GM18498 (cell line): ENCODE measurements at regions not wholly inside any gene's neighbourhood (a gene's known extent, or its start where the extent isn't known, plus 50 kb on each side); places are given as distances from the start of the nearest gene placed in this dataset.
A peak's percentile ranks its signal among the peaks of the same experiment; 100 is the strongest.
"Not testable (repeated sequence)": the region's sequence is repeated elsewhere in the genome, so short reads cannot be mapped to it uniquely, and the experiment has no call there.

Source experiments
- ATAC-seq: cut with Tn5 transposase; IDR thresholded peaks from one replicate; pipeline ENCODE4 v1.9.1; 2021; ENCODE audit warnings: mild to moderate bottlenecking, moderate library complexity; ENCODE audit not compliant: unreplicated experiment

DNA sequence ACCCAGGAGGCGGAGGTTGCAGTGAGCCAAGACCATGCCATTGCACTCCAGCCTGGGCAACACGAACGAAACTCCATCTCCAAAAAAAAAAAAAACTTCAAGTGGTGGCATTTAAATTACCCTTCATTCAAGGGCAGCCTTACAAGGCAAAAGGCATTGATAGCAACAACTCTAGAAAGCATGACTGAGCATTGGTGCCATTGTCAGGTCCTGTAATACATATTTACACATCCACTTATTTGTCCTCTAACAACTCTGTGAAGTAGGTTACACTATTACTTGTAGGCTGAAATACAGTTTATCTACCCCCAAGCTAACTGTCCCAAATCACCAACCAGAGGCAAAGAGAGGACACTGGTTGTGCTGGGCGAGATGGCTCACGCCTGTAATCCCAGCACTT lies 52.7 kb upstream of the LARP1 start:
- no peak for ATAC-seq

DNA sequence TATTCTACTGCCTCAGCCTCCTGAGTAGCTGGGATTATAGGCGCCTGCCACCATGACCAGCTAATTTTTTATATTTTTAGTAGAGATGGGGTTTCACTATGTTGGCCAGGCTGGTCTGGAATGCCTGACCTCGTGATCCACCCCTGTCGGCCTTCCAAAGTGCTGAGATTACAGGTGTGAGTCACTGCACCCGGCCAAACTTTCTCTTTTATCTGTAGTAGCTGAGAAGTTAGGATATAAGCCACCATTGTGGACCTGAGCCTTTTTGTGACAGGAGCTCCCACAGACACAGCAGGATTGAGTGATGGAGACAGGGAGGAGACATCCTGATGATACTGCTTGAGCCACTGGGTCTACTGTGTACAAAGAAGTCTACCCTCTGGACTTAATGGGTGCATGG lies 53.5 kb upstream of the LARP1 start:
- ATAC-seq = not testable (repeated sequence)

DNA sequence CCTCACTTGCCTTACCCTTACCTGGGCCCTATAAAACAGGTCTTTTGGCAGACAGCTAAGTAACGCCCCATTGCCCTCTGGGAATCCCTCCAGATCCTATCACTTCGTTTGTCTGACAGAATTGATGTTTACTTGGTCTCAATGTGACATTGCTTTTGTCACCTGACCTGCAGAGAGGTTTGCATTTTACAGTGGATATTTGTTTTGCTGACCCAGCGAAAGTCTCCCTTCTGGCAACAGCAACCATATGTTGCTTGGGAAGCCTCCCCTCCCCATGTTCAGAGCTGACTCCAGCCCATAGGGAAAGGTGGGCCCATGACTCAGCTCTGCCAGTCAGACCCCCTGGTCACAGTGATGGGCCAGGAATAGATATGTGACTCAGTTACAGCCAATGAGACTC lies 54.0 kb upstream of the LARP1 start:
- ATAC-seq = no peak

DNA sequence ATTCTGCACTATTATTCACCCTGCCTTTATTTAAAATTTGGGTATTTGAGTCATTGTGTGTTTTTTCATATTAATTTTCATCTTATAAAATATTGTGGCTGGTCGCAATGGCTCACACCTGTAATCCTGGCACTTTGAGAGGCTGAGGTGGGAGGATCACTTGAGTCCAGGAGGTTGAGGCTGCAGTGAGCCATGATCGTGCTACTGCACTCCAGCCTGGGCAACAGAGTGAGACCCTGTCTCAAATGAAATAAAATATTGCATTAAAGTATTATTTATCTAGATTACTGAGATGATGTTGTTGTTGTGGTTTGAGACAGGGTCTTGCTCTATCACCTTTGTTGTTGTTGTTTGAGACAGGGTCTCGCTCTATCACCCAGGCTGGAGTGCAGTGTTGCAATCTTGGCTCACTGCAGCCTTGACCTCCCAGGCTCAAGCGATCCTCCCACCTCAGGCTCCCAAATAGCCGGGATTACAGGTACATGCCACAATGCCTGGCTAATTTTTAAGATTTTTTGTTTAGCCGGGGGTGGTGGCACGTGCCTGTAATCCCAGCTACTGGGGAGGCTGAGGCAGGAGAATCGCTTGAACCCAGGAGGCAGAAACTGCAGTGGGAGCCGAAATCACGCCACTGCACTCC lies 54.8 kb upstream of the LARP1 start:
- not testable (repeated sequence) for ATAC-seq

DNA sequence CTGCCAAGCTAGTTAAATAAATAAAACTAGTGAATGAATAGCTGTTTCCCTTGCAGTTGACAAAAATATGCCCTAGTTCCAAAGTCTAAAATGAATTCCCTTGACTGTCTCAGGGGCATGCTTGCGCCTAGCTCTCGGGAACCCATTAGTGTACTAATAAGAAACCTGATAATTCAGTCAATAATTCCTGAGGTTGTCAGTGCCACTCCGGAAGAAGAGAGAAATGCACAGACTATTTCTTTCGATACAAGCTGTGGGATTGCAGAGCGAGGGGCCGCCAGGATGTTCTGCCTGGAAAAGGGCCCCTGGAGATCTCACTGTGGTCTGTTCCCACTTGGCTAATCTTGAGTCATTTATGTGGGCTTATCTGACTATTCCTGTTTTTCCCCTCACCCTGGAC lies 56.4 kb upstream of the LARP1 start:
- no peak for ATAC-seq

DNA sequence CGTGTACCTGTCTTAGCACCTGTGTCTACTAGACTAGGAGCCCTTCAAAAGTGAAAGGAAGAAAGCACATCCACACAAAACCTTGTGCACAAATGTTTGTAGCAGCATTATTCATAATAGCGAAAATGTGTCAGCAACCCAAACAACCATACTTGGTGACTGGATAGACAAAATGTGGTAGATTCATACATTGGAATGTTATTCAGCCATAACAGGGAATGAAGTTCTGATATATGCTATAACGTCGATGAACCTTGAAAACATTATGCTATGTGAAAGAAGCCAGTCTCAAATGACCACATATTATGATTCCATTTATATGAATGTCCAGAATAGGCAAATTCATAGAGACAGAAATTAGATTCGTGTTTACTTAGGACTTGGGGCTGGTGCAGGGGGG lies 57.8 kb upstream of the LARP1 start:
- ATAC-seq = no peak

DNA sequence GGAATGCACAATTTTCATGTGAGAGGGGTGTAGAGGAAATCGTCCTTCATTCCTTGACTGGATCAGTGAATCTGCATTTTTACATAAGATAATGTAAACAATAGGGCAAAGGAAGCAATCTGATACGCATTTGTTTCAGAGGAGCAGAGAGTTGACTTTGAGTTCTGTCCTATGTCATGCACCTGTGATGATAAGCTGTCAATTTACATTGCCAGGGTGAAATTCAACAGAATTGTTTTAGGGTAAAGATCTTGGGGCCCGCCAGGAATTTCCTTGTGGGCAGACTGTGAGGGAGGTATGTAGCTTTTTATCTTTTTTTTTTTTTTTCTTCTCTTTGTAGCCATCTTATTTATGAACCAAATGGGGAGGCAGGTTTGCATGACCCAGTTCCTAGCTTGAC lies 58.3 kb upstream of the LARP1 start:
- no peak for ATAC-seq

DNA sequence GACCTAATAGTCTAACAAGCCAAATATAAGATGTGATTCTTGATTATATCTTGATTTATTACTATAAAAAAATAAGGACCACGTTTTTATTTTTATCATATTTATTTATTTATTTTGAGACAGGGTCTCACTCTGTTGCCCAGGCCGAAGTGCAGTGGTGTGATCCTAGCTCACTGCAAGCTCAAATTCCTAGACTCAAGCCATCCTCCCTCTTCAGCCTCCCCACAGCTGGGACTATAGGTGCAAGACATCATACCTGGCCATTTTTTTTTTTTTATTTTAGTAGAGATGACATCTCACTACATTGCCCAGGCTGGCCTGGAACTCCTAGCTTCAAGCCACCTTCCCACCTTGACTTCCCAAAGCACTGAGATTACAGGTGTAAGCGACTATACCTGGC lies 61.0 kb upstream of the LARP1 start:
- no peak for ATAC-seq

DNA sequence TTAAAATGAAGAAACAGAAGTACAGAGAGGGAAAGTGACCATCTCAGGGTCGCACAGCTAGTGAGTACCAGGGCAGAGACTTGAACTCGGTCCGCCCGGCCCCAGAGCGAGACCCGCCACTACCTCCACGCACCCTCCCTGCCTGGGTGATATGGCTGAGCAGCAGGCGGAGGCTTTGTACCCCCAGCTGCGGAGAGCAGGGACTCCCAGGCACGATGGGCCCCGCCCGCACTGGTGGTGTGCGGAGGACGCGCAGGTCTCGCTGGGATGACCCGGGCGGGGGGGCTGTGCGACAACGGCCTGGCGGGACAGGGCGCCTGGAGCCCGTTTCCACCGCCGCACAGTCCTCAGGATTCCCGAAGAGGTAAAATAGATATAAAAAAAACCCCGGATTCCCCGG lies 64.7 kb upstream of the LARP1 start:
- no peak for ATAC-seq

DNA sequence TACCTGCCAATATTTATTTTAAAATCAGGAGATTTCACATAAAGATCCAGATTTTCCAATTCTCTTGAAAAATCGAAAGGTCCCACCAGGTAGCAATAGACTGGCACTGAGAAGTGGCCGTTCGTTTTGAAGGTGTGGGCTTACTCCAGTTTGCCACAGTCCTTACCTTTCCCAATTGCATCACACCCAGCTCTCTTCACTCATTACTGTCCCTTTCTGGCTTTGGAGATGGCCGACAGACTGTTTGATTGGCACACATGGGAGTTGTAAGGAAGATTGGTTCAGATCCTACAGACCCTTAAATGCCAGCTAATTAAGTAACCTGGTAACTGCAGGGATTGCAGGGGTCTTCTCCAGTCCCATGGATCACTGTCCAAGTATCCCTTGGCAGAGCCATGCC lies 68.7 kb upstream of the LARP1 start:
- ATAC-seq = no peak

DNA sequence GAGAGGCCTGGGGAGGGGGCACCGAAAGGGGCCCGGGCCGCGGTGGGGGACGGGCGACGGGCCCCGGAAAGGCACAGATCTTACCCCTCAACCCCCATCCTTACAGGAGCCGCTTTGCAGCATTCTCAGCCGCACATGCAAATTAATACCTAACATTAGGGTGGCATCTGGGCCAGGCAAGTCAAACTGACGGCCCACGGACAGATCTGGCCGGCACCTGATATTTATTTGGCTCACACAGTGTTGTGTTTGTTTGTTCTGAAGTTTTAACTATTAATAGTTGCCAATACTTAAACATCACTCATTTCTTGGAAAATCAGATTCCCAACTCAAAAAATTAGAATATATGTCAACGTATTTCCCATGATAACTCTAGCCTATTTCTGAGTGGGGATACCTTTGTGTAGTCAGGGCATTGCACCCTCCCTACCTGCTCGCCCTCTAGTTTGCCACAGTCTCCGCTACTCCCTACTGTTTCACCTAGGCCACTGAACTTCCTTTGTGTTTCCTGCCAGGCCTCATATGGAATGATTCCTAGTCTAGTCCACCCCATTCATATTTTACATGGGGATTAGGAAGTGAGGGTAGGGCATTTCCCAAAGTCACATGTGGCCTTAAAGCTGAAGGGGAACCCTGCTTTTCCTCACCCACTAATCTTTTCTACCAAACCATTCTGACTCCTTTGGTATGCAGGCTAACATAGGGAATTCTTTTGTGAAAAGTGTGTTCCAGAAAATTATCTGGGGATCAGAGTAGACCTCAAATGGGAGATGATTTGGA lies 71.9 kb upstream of the LARP1 start:
- peak; percentile 65 for ATAC-seq

DNA sequence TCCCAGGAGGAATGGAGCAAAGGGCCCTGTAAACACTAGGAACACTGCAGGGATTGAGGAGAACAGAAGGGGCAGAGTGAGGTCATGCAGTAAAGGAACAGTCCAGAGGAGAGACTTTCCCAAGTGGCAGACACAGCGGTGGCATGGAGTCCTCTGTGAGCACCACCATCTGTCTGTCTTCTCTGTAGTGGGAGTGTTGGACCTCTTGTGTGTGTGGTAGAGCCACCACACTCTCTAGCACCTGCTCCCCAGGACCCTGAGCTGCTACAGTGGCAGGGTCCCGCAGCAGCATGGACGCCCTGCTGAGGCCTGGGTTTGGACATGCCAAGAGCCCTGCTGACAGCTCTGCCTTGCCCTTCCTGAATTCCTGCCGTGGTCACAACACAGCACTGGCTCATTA lies 75.7 kb upstream of the LARP1 start:
- no peak for ATAC-seq

DNA sequence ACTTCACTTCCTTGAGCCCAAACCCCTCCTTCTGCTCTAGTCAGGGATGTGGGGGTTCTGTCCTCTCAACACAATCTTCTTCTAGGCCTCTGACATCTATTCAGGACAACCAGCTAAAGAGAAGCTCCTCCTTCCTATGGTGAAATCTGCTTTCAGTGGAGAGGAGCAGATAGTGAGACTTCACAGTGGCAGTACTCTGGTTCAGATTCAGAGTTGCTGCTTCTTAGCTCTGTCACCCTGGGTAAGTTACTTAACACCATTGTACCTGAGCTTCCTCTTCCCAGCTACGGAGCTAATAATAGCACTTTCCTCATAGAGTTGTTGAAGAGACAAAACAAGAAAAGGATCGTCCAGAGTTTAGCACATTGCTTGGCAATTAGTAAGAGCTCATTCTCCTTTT lies 77.3 kb upstream of the LARP1 start:
- ATAC-seq = no peak

DNA sequence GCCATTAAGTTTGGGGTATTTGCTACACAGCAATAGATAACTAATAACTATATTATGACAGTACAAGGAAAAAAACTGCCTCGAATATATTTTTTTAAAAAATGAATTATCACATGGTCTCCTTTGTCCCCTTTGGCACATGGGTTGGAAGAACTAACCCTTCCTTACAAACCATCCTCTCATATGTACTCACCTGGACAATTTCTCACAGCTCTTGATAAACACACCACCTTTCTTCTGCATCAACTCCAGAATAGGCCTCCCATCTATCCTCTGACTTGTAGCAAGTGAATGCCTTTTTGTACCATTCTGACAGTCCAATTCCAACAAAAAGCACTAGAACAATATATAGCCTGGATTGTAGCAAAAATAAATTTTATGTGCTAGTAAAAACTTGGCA lies 78.7 kb upstream of the LARP1 start:
- no peak for ATAC-seq

DNA sequence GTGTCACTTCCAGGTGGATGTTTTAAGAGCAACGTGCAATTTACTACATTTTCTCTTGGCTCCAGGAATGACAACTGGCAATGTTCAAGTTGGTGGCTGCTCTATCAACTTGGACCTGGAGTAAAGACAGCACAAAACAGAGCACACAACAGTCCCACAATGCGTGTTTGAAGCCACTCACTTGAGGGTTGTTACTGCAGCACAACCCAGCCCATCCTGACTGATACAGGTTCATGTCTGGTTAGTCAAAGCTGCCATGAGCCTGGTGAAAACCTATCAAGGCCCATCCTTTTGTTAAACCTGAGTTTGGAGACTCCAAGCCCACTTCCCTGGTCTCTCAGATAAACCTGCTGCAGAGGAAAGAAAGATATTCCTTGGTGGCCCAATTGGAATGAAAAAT lies 81.1 kb upstream of the LARP1 start:
- no peak for ATAC-seq

DNA sequence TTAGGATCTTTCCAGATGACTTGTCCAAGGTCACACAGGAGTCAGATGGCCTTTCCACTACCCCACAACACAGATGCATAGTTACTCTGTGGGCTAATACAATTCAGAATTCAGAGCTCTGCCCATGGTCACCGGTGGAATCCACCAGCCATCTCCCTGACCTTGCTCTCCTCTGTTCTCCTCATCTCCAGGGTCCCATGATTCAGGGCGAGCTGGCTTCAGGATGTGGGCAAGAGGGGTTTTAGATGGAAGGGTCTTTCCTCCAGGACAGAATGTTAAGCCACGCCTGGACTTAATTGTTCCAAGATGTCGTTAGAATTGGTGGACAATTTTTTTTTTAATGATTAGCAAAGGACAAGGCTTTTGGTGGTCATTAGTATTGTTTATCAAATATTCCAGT lies 81.7 kb upstream of the LARP1 start:
- ATAC-seq = no peak

DNA sequence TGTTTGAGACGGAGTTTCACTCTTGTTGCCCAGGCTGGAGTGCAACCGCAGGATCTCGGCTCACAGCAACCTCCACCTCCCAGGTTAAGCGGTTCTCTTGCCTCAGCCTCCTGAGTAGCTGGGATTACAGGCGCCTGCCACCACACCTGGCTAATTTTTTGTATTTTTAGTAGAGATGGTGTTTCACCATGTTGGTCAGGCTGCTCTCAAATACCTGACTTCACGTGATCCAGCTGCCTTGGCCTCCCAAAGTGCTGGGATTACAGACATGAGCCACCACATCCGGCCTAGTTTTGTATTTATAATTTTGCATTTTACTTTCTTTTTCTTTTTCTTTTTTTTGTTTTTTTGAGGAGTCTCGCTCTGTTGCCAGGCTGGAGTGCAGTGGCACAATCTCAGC lies 85.3 kb upstream of the LARP1 start:
- not testable (repeated sequence) for ATAC-seq

DNA sequence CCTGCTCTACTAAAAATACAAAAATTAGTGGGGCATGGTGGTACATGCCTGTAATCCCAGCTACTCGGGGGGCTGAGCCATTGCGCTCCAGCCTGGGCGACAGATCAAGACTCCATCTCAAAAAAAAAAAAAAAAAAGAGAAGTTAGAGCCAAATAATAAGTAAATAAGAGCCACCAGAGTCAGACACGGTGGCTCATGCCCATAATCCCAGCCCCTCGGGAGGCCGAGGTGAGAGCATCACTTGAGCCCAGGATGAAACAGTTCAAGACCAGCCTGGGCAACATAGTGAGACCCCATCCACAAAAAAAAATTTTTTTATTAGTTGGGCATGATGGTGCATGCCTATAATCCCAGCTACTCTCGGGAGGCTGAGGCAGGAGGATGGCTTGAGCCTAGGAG lies 85.8 kb upstream of the LARP1 start:
- ATAC-seq = no peak

DNA sequence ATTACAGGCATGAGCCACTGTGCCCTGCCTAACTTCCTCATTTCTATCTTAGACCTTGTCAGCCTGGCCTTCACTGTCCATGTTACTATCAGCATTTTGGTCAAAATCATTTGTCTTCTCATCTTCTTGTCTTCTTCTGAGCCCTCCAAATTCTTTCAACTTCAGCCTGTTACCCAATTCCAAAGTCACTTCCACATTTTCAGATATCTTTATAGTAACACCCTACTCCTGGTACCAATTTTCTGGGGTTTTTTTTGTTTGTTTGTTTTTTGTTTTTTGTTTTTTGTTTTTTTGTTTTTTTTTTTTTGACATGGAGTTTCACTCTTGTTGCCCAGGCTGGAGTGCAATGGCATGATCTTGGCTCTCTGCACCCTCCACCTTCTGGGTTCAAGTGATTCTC lies 90.3 kb upstream of the LARP1 start:
- ATAC-seq = no peak

DNA sequence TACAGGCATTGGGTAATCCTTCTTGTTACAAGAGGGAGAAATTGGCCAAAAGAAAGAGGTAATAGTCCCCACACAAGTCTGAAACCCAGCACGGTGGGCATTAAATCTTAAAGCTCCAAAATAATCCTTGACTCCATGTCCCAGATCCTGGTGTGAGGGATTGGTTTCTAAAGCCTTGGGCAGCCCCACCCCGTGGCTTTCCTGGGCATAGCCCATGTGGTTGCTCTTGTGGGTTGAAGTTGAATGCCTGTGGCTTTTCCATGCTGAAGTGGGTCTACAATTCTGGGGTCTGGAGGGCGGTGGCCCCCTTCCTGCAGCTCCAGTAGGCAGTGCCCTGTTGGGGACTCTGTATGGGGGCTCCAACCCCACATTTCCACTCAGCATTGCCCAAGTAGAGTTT lies 91.8 kb upstream of the LARP1 start:
- no peak for ATAC-seq

DNA sequence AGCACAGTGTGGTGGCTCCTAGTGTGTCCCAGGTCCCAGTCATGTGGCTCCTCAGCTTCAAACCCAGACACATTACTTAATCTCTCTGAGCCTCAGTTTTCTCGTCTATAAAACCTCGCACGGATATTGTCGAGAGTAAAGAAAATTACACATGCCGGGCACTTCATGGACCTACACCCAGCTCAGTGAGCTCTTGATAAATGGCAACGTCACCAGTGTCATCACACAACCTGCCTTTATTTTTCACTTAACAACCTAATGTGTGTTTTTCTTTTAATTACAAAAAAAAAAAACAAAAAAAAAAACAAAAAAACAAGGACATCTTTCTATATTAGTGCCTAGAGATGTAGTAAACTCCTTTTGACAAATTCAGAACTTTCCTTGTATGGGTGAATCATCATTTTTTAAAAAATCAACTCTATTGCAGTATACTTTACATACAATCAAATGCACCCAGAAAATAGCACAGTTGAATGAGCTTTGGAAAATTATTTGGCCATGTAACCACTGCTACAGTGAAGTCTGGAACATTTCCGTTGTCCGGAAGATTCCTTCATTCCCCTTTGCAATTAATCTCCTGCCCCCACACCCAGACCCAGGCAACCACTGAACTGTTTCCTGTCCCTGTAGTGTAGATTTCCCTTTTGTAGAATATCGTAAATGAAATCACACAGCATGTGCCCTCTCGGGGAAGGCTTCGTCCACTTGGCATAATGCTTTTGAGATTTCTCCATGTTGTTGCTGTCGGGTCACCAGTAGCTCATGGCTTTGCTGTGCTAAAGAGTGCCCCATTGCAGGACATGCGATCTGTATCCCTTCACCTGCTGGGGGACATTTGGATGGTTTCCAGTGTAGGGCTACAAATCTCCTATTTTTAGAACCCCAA lies 100.4 kb upstream of the LARP1 start:
- no peak for ATAC-seq
